ENCODE measurements at regions not wholly inside any gene's neighbourhood (a gene's known extent, or its start where the extent isn't known, plus 50 kb on each side); places are given as distances from the start of the nearest gene placed in this dataset.

DNA sequence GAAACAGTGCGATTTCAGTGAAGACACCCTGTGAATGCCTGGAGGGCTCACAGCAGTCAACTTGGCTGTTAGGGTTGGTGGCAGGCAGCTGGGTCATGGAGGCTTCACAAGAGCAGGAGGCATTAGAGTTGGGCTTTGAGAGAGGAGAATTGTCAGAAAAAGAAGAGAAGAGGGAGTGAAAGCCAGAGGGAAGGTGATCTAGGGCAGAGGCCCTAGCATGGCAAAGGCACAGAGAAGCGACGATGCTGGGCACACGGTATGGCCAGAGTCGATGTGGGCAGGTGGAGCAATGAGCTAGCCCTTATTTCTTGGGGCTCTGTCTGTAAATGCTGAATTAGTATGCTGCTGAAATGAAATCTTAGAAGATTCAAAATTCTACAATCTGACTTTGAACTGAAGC, 52.6 kb upstream of the OLFM4 start:
- DNase-seq = no peak

DNA sequence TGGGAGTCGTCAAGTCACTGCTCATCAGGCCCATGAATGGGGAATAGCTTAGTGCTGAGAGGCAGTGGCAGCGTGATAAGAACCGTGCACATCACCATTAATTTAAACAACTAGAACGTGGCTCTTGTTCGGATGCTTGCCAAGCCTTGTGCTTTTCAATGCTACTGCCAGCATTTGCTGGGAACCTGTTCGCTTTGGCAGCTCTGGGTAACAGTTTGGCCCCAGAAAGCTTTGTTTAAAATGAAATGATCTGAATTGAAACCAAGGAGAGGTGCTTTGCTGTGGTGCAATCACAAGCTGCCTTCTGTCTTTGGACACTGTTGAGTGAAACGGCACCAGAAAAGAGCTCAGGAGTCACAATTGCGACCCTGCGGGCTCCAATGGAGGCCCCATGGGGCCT, 53.5 kb upstream of the OLFM4 start:
- DNase-seq = no peak

DNA sequence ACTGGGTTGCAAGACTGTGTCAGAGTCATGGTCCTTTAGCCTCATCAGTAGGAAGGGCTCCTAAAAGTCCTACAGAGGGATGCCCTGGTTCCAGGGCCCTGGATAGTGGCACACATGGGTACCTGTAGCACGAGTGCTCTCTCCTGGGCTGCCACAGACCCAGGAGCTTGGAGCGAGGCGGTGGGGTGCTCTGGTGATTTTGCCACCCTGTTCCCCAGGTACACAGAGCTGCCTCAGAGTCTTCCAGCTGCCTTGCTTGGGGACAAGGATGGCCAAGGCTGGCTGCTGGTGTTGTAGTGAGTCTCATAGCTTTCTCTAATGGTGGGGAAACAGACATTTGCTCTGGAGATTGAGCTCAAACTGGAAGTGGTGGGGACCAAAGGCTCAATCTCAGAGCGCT, 53.9 kb upstream of the OLFM4 start:
- no peak for DNase-seq

DNA sequence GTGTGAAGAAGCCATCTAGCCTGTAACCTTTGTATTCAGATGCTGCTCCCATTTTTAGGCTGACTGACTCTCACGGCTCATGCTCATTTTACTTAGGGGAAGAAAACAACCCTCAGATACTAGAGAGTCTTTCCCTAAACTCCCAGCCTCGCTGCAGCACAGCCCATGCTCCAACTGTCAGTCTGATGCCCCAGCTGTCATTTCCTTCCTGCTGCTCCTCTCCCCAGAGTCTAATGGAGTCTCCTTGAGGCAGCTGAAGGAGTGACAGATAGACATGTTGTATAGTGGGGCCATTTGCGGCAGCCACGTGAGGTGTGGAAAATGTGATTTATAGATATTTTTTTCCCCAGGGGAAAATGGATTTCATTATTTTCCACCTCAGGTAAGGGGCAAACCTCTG, 59.2 kb upstream of the OLFM4 start:
- DNase-seq = no peak

DNA sequence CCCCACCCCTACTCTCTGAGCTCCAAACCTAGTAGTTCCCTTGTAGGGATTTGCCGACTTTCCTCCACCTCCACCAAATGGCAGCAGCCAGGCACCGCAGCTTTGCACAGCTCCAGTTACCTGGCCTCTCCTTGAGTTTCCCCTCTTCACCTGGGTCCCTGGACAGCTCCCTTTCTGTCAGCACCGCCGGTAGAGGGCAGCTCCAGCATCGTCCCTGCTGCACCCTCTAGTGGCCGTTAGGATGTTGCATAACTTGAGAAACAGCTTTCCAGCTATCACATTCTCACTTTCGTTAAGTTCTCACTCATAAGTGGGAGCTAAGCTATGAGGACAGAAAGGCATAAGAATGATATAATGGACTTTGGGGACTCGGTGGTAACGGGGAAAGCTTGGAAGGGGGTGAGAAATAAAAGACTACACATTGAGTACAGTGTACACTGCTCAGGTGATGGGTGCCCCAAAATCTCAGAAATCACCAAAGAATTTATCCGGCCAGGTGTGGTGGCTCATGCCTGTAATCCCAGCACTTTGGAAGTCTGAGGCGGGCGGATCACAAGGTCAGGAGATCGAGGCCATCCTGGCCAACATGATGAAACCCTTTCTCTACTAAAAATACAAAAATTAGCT, 60.4 kb upstream of the OLFM4 start:
- peak; percentile 27 for DNase-seq

DNA sequence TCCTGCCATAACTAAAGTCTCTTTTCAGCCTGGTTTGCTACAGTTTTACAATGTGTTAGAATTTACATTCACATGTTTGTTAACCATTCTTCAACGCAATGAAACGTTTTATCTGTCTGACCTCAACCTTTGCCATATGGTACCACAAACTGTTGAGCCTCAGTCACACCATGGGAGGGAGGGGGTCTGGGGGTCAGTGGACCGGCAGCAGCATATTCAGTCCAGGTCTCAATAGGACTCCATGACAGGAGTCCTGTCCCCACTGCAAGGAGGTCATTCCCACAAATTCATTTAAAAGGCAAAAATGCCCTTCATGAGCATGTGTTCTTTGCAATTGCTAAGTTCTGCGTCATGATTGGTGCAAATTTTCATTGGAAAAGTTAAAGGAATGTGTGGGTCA, 66.6 kb upstream of the OLFM4 start:
- no peak for DNase-seq

DNA sequence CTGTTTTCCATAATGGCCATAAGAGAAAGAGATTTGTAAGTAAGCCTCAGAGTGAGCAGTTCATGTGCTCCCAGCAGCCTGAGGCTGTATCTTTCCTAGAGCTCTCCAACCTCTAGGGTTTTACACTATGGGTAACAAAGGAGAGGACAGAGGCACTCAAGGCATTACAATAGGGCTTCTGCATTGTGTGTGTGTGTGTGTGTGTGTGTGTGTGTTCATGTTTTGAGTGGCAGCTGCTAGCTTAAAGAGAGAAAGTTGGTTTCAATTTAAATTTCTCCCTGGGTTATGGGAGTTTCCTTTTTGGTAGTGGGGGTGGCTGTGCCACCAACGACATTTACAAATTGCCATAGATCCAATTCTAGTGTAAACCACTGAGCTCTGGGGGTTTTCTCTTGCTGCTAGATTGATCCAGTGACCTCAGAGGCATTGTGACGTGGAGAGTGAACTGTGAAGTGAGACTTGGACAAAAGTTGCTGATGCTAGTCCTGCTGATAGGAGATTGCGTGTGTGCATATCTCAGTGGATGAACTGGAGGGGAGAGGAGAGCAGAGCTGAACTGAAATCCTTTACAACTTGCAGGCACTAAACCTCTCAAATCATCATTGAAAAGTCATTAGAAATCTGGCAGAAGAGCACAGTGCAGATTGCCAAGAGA, 67.2 kb upstream of the OLFM4 start:
- DNase-seq = no peak

DNA sequence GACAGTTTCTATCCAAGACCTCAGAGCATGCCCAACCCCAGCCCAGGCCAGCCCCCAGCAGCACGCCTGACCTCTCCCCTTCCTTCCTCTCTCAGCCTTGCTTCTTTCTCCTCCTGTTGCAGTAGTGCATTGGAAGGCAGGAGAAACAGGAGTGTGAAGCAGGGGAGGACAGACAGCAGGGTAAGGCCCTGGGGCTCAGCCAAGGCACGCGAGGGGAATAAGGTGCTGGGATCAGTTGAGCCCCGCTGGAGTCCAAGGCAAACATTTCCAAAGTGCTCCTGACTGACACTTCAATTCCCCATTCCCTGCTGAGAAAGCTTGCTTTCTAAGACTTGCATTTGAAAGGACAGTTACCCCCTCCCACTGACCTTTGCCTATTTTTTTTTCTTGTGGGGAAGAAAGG, 73.1 kb upstream of the OLFM4 start:
- no peak for DNase-seq

DNA sequence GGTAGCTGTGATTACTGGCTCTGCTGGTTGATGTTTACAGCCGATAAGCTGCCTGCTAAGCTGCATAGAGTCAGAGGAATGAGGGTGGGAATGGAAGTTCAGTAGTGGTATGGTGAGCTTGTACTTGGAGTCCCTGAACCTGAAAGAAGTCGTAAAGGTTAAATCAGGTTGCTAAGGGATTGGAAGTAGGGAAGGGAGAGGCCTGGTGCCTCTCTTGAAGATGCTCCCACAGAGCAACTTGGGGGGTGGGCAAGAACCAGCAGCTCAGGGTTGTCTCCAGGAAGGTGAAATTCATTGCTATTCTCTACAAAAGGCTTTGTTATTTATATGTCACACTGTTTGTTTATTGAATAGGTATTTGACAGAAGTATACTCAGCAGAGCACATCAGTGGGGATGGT, 73.8 kb upstream of the OLFM4 start:
- no peak for DNase-seq

DNA sequence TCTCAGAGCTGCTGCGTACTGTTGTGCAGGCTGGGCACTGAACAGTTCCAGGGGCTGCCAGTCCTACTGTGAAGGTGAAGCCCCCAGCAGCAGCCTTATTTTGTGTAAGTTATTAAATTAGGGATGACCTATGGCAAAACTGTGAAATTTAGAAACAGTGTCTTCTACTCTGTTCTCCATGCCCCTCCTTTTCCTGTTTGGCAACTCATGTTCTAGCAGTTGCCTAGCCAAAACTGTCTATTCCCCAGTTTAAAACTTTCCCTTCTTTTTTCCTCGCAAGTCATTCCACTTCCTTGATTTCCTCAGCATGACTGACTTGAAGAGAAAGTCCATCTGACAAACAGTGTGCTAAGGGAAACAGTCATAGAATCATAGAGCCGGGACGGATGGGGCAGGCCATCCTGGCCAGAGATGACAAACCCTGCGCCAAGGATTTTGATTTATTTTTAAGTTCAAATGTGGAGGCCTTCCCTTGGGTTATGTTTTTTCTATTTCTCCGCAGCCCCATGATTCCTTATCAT, 78.1 kb upstream of the OLFM4 start:
- no peak for DNase-seq

DNA sequence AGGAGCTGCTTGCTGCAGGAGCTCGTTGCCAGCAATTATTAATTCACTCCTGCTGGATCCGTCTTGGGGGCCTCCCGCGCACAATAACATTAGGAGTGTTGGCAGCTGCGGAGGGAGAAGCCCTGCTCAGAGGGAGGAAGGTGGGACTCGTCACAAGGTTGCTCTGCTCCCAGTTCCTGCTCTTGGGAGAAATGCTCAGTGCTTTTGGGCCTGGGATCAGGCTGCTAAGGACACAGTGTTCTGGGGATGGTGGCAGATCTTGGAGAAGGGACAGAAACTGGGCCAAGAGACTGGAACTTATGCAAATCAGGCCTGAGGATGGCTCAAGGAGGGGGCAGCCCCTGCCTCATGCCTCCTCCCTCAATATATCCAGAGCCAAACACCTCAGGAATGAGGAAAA, 78.9 kb upstream of the OLFM4 start:
- no peak for DNase-seq

DNA sequence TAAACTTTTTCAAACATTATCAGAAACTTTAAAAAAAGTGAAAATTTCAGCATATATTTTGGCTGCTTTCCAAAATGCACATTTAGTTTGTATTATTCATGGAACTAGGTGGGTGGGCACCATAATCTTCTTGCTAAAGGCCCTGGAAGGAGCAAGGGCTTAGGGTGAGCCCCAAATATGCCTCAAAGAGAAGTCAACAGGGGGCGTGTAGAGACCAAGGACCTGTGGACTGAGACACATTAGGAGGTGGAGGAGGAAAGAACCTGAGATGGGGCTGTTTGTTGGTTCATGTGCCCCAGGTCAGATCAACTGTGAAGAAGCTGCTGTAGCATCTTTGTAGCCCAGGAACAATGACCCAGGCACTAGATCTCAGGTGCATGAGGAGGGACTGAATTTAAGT, 79.6 kb upstream of the OLFM4 start:
- DNase-seq = no peak

DNA sequence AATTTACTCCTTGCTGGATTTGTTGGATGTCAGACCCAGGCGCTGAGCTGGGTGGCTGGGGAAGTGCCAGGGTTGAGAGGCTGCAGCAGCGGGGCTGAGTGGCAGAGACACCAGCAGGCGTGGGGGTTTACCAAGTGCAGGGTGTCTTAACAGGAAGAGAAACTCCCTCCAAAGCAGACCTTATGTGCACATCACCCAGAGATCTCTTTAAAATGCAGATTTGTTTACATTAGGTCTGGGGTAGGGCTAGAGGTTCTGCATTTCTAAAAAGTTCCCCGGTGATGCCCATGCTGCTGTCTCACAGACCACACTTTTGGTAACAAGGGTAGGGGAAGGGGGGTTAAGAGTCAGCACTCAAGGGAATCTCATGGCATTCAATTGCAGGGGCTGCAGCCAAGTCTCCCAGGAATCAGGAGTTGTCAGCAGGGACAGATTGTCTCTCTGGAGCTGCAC, 80.7 kb upstream of the OLFM4 start:
- DNase-seq = no peak

DNA sequence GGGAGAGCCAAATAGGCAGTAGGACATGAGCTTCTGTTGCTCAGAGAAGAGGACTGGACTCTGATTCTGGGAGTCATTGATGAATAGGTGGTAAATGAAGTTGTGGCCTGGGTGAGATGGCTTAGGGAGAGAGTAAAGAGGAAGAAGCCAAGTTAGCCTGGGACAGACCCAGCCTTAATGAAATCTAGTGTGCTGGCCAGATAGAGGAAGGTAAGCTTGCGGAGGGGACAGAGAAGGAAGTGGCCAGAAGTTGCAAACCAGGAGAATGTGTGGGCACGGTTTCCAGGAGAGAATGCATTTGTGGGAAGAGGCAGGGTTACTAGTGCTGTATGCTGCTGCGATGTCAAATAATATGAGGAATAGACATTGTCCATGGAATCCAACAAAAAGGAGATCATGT, 83.3 kb upstream of the OLFM4 start:
- no peak for DNase-seq

DNA sequence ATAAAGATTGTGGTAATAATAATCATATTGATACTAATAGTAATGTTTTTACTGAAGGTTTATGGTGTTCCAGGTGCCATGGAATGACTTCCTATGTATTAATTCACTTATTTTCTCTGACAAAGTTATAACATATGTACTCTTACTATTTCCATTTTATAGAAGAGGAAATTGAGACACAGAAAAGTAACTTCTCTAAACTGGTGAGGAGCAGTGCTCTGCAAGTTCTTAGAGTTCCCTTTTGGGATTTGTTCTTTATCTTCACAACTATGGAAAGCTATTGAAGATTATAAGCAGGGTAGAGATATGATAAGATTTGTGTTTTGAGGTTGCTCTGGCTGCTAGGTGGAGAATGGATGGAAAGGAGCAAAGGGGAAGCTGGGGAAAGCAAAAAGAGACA, 83.9 kb upstream of the OLFM4 start:
- no peak for DNase-seq

DNA sequence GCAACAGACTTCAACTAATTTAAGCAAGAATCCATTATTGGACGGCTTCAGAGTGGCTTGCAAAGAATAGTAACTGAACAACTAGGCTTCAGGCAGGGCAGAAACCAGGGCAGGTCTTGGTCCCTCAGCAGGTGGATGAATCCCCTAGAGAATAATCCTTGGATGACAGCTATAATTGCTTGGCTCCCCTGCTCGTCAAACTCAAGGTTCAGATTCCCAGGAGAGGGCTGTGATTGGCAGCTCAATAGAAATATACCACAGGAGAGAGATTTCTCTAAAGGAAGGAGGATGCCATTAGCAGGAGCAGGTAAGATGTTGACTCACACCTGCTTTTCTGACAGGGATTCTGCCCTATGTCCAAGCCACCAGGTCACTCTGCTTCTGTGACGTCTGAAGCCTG, 89.6 kb upstream of the PCDH8 start:
- DNase-seq = no peak

DNA sequence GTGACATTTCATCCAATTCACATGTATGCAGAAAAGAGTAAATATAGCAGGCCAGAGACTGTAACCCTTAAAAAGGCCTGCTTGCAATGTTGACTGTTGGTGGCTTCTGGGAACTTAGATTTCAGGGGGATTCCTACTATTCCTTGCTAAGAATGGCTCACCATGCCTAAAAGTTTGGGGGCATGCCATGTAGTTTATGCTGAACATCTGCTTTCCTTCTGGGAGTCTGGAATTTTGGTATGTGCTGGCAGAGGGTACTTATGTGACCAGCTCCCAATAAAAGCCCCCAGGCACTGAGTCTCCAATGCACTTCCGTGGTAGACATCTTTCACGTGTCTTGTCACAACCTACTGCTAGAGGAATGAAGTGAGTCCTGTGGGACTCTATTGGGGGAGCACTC, 88.4 kb upstream of the PCDH8 start:
- no peak for DNase-seq

DNA sequence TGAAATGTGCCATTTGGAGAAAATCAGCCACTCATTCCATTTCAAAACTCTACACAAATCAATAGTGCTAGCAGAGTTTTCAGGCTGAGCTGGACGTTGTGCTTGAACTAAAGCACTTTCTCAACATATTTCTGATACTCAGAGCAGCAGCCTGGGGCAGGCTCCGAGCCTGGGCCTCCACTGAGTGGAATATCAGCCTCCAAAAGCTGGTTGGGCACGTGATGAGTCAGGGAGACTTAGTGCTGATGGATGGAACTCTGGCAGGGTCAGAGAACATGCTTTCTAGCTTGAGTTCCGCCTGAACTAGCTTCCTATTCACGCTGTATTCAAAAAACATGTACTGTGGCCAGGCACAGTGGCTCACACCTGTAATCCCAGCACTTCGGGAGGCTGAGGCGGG, 85.8 kb upstream of the PCDH8 start:
- no peak for DNase-seq

DNA sequence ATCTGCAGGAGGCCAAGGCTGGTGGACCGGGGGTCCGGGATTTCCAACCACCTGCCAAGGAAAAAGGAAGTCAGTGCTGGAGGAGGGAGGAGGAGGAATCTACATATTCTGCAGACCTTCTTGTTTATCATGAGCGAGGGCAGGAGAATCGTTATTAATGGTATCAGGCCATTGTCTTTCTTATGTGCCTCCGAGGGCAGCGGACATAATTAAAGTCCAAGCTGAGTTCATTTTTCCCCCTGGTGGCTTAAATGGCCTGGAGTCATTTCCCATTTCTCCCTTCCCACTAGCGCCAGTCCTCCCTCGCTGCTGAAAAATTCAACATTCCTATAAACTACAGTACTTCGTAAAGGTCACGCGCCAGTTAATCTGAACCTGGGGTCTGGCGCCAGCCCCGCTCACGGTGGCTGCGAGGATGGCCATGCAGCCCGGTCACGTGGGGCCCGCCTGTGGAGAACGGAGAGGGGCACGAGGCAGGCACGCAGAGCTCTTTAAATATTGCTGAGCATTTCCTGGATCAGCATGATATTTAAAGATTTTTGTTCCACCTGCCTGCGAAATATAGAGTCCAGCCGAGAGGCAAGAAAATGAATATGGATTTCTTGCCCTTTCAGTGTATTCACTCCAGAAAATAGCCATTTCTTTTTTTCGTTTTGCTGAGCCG, 85.2 kb upstream of the PCDH8 start:
- DNase-seq = no peak

DNA sequence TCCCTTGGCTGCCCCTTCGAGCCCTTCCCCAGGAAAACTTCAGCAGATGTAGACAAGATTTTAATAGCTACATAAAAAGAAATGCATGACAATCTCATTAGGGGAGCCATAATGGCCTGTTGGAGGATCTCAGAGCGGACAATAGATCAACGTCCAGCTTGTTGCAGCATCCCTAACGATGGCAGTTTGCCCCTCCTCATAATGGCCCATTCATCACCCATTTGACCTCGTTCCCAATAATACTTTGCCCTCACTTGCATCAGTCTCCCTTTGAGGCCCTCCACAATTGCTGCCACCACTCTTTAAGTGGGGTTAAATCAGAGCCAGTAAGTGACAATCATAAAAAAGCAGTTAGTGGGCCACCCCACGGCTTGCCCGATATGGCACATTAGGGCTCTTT, 84.7 kb upstream of the PCDH8 start:
- DNase-seq = no peak

DNA sequence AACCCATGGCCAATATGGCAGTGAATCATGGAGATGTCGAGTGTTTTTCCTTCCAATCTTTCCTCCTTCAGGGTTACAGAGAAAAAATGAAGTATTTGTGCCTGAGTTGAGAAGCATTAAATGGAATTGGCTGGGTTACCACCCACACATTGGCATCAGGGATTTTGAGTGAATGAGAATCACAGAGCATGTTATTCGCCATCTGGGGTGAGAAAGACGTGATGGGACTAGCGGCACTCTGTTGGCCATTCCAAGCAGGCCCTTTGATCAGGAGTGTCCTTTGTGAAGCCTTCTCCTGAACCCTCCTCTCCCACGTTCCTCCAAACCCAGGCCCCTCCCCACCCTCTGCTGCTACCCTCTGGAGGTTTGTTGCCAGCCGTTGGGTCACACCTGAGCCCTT, 84.2 kb upstream of the PCDH8 start:
- no peak for DNase-seq

DNA sequence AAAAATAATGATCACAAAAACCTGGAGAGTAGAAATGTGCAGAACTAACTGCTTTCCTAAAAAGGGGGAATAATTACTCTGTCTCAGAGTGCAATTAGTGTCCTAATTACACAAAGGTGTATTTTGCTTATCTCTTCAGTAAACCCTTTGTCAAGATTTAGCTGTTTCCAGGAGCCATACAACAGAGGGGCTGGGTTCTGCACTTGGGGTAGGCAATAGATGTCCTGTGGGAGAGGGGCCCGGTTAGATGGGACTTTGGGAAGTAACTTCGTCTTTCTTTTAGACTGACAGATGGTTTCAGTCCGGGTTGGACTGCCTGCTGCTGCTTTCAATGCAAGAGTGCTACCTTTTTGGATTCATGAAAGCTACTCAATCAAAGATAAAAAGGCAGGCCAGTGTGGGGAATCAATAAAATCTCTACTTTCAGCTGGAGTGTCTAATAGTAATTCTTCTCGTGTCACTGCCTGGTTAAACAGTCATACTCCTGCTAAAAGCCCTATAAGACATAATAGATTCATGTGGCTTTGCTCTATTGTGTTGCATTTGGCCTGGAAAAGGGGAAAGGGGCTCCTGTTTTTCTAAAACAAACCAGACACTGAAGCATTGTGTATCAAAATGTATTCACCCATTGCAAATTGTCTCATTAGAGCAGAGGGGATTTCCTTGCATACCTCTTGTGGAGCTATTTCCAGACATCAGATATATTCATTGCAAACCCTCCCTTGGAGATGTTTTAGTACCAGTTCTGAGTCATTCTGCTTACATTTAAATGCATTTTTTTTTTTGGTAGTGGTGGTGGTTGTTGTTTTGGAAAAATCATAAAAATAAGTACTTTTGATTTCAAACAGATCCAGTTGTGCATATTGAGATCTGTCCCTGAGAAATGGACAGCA, 83.3 kb upstream of the PCDH8 start:
- DNase-seq = no peak

DNA sequence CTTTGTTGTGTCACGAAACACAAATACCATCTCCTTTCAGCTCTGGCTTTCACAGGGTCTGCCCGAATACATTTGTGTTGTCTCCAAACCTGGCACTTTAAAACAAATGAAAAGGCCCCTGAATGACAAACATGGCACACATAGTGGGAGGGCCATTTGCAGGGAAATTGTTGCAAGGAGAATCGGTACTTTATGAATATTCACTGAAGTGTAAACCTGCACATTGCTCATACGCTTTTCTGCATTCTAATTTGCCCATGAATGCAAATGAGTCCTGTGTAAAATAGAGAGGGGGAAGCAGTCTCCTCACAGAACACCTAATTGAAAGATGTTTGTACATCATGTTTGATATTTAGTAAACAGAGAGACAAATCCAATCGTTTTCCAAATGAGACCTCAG, 82.7 kb upstream of the PCDH8 start:
- DNase-seq = no peak
